ENCODE measurements at regions not wholly inside any gene's neighbourhood (a gene's known extent, or its start where the extent isn't known, plus 50 kb on each side); places are given as distances from the start of the nearest gene placed in this dataset.

DNA sequence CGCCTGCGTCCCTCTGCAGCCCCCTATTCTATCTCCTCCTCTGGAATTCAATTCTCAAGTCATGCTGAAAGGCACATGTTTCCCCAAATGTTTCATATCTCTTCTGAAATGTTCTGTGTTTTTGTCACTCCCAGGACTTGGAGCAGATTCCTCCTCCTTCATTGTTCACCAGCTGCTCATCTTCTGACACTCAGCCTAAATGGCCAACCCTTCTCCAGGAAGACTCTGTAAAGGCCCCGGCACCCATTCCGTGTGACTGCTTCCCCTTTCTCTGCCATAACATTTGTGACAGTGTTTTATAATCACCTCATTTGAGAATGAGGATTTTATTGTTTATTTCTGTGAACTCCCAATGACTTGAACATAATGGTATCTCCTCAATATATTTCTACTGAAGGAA lies 170.8 kb upstream of the ADAMTS16 start:
- no peak overlapping the region for H3K4me3 Mint-ChIP-seq
- H3K4me1 Mint-ChIP-seq, result no peaks in the 10 kb centered on the region
- H3K27me3 Mint-ChIP-seq, result no peaks in the 10 kb centered on the region
- no peak overlapping the region for H3K27ac ChIP-seq (ENCODE audit: low read depth, low read length)
- ChIA-PET POLR2A (no interaction called here), CTCF (no interaction called here)
- no peaks in the 10 kb centered on the region for H3K4me1 ChIP-seq (ENCODE audit: control insufficient read depth in 2 of 2, insufficient read depth in 2 of 2, low read length in 2 of 2)
- intact Hi-C loops (cut with micrococcal nuclease), result no loop called here
- no peaks in the 10 kb centered on the region for H3K36me3 Mint-ChIP-seq
- DNase-seq (no peak), ATAC-seq (no peak)
- H3K9me3 Mint-ChIP-seq, result peaks cover 0 to 7% (median 3%) of the 10 kb centered on the region in 11 donors
- no peak overlapping the region for H3K27ac Mint-ChIP-seq
- no peak overlapping the region for H3K4me3 ChIP-seq (ENCODE audit: low read length)
- no peaks in the 10 kb centered on the region for H3K27me3 ChIP-seq (ENCODE audit: control insufficient read depth in 2 of 2, insufficient read depth in 2 of 2, low read length in 2 of 2)
- H3K36me3 ChIP-seq (ENCODE audit: control insufficient read depth in 2 of 3, insufficient read depth in 3 of 3, low read length in 3 of 3), result no peaks in the 10 kb centered on the region
- H3K9me3 ChIP-seq (ENCODE audit: control insufficient read depth in 2 of 3, low read length in 3 of 3), result no peaks in the 10 kb centered on the region

DNA sequence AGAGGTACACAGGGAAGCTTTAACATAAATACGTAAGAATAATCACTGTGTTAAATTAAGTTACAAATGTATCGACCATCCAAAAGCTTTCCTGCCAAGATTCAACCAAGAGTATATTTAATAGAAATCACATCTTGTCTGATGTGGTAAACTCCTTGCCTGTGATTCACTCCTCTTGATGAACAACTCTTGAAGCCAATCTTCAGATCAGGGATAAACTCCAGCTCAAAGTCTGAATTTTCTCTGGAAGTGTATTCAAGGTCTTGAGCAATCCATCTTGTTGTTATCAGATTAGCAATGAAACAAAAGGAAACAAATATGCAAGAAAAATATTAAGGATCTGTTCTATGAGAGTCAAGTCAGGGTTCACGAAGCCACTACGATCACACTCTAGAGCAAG lies 170.0 kb upstream of the ADAMTS16 start:
- ChIA-PET POLR2A (no interaction called here), CTCF (no interaction called here)
- ATAC-seq (no peak), DNase-seq (no peak)
- no peaks in the 10 kb centered on the region for H3K4me1 ChIP-seq (ENCODE audit: control insufficient read depth in 2 of 2, insufficient read depth in 2 of 2, low read length in 2 of 2)
- H3K9me3 Mint-ChIP-seq, result peaks cover 0 to 7% (median 3%) of the 10 kb centered on the region in 11 donors
- H3K4me3 ChIP-seq (ENCODE audit: low read length), result no peak overlapping the region
- no peak overlapping the region for H3K27ac ChIP-seq (ENCODE audit: low read depth, low read length)
- H3K27me3 ChIP-seq (ENCODE audit: control insufficient read depth in 2 of 2, insufficient read depth in 2 of 2, low read length in 2 of 2), result no peaks in the 10 kb centered on the region
- no peaks in the 10 kb centered on the region for H3K4me1 Mint-ChIP-seq
- H3K27ac Mint-ChIP-seq, result no peak overlapping the region
- no peak overlapping the region for H3K4me3 Mint-ChIP-seq
- intact Hi-C loops (cut with micrococcal nuclease), result no loop called here
- peaks cover 0 to 8% (median 0%) of the 10 kb centered on the region in 5 donors for H3K27me3 Mint-ChIP-seq
- H3K36me3 ChIP-seq (ENCODE audit: control insufficient read depth in 2 of 3, insufficient read depth in 3 of 3, low read length in 3 of 3), result no peaks in the 10 kb centered on the region
- H3K36me3 Mint-ChIP-seq, result no peaks in the 10 kb centered on the region
- H3K9me3 ChIP-seq (ENCODE audit: control insufficient read depth in 2 of 3, low read length in 3 of 3), result no peaks in the 10 kb centered on the region

DNA sequence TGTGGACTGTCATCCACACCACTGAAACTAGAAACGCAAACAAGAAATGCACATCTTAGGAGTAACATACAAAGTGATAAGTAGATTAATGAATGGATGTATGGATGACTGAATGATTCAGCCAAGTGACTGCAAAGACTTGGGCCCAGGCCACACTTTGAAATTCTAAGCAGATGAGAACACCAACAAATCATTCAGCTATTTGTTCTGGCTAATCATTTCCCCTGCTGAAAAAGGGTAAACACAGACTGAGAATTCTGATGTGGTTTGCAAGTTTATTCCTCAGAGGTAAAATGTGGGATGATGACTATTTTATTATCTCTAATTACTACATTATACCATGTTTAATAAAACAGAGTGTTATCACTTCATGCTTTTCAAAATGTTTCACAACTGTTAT lies 163.2 kb upstream of the ADAMTS16 start:
- no peaks in the 10 kb centered on the region for H3K36me3 Mint-ChIP-seq
- H3K27me3 Mint-ChIP-seq, result peaks cover 0 to 11% (median 0%) of the 10 kb centered on the region in 5 donors
- no peaks in the 10 kb centered on the region for H3K36me3 ChIP-seq (ENCODE audit: control insufficient read depth in 2 of 3, insufficient read depth in 3 of 3, low read length in 3 of 3)

DNA sequence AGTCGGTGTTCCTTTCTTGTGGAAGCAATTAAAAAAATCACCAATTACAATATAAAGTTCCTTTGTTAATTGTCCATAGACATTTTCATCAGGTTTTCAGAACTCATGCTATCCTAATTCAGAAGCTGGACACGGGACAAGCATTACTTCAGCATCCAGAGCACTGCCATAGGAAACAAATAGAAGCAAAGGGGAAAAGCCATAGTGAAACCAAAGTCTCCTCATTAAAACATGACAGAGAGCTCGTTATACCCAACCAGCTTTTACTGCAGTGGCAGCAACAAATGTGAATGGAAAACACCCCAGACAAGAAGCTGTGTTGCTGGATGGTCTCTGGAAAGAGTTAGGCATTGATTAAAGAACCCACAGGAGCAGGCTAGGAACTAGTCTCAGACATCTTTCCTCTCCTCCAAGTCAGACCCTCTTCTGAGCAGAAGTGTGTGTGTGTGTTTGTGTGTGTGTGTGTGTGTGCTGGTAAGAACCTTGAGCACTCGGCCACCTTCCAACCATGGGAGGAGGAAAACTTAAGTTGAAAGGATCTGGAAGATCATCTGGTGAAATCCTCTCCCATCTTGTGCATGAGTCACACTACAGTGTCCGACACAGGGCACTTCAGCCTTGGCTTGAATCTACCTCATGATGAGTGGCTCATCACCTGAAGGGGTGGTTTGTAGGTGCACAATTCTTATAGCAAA lies 162.6 kb upstream of the ADAMTS16 start:
- Mint-ChIP-seq H3K27ac (no peak overlapping the region), H3K9me3 (peaks cover 0 to 3% (median 0%) of the 10 kb centered on the region in 11 donors), H3K36me3 (no peaks in the 10 kb centered on the region), H3K4me3 (no peak overlapping the region), H3K4me1 (peaks cover 0 to 2% (median 0%) of the 10 kb centered on the region in 7 donors), H3K27me3 (peaks cover 0 to 11% (median 0%) of the 10 kb centered on the region in 5 donors)
- intact Hi-C loops (cut with micrococcal nuclease), result no loop called here
- ATAC-seq (no peak), DNase-seq (no peak)
- POLR2A ChIA-PET, result no interaction called here
- no peaks in the 10 kb centered on the region for H3K4me1 ChIP-seq (ENCODE audit: control insufficient read depth in 2 of 2, insufficient read depth in 2 of 2, low read length in 2 of 2)
- H3K27me3 ChIP-seq (ENCODE audit: control insufficient read depth in 2 of 2, insufficient read depth in 2 of 2, low read length in 2 of 2), result no peaks in the 10 kb centered on the region
- no peaks in the 10 kb centered on the region for H3K36me3 ChIP-seq (ENCODE audit: control insufficient read depth in 2 of 3, insufficient read depth in 3 of 3, low read length in 3 of 3)
- H3K27ac ChIP-seq (ENCODE audit: low read depth, low read length), result no peak overlapping the region
- H3K4me3 ChIP-seq (ENCODE audit: low read length), result no peak overlapping the region
- CTCF ChIA-PET, result no interaction called here
- no peaks in the 10 kb centered on the region for H3K9me3 ChIP-seq (ENCODE audit: control insufficient read depth in 2 of 3, low read length in 3 of 3)

More for the DNA sequence above, 163.2 kb upstream of the ADAMTS16 start:
- H3K27ac Mint-ChIP-seq, result no peak overlapping the region
- DNase-seq (no peak), ATAC-seq (no peak)
- no peaks in the 10 kb centered on the region for H3K9me3 ChIP-seq (ENCODE audit: control insufficient read depth in 2 of 3, low read length in 3 of 3)
- no peaks in the 10 kb centered on the region for H3K4me1 ChIP-seq (ENCODE audit: control insufficient read depth in 2 of 2, insufficient read depth in 2 of 2, low read length in 2 of 2)
- H3K4me1 Mint-ChIP-seq, result peaks cover 0 to 2% (median 0%) of the 10 kb centered on the region in 7 donors
- no peak overlapping the region for H3K4me3 ChIP-seq (ENCODE audit: low read length)
- intact Hi-C loops (cut with micrococcal nuclease), result no loop called here
- ChIA-PET POLR2A (no interaction called here), CTCF (no interaction called here)
- H3K9me3 Mint-ChIP-seq, result peaks cover 0 to 3% (median 0%) of the 10 kb centered on the region in 11 donors
- no peaks in the 10 kb centered on the region for H3K27me3 ChIP-seq (ENCODE audit: control insufficient read depth in 2 of 2, insufficient read depth in 2 of 2, low read length in 2 of 2)
- no peak overlapping the region for H3K4me3 Mint-ChIP-seq
- H3K27ac ChIP-seq (ENCODE audit: low read depth, low read length), result no peak overlapping the region

DNA sequence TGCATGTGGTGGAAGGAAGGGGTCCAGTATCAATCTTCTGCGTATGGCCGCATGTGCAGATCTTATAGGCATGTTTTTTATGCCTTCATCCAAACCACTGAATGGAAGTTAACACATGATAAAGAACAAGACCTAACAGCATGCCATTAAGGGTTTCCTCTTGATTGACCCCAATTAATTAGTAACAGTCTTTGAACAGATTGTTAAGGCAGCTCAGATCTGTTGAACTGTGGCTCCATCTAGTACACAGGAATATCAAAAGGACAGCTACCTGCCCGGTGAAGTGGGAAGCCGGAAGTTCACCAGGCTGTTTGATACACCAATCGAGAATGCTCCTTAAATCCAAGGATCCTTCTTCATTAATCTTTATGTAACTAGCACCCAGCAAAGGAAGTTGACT lies 159.9 kb upstream of the ADAMTS16 start:
- intact Hi-C loops (cut with micrococcal nuclease), result no loop called here
- POLR2A ChIA-PET, result no interaction called here
- H3K27me3 ChIP-seq (ENCODE audit: control insufficient read depth in 2 of 2, insufficient read depth in 2 of 2, low read length in 2 of 2), result no peaks in the 10 kb centered on the region

DNA sequence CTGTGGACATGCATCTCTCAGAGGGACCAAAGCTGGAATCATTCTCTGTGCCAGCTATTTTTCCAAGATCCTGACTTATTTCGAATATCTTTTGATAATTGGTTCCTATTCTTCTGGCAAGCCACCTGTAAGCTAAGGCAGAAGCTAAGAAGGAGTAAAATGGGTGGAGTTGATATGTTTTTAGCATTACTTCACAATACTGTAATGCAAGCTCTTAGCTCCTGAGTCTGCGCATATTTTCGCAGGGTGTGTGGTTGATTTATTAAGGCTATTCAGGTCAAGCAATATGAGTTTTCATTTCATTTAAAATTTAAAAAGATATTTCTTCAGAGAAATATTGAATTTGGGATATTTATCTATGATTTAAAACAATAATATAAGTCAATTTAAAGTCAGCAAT lies 158.5 kb upstream of the ADAMTS16 start:
- no peak for ATAC-seq
- Mint-ChIP-seq H3K9me3 (peaks cover 0 to 3% (median 0%) of the 10 kb centered on the region in 11 donors), H3K4me1 (peaks cover 0 to 2% (median 0%) of the 10 kb centered on the region in 7 donors), H3K4me3 (no peak overlapping the region), H3K27me3 (no peaks in the 10 kb centered on the region), H3K27ac (no peak overlapping the region), H3K36me3 (no peaks in the 10 kb centered on the region)
- DNase-seq, result no peak
- no peak overlapping the region for H3K27ac ChIP-seq (ENCODE audit: low read depth, low read length)
- no peaks in the 10 kb centered on the region for H3K9me3 ChIP-seq (ENCODE audit: control insufficient read depth in 2 of 3, low read length in 3 of 3)
- intact Hi-C loops (cut with micrococcal nuclease), result no loop called here
- H3K4me1 ChIP-seq (ENCODE audit: control insufficient read depth in 2 of 2, insufficient read depth in 2 of 2, low read length in 2 of 2), result no peaks in the 10 kb centered on the region
- H3K36me3 ChIP-seq (ENCODE audit: control insufficient read depth in 2 of 3, insufficient read depth in 3 of 3, low read length in 3 of 3), result no peaks in the 10 kb centered on the region
- no peak overlapping the region for H3K4me3 ChIP-seq (ENCODE audit: low read length)
- H3K27me3 ChIP-seq (ENCODE audit: control insufficient read depth in 2 of 2, insufficient read depth in 2 of 2, low read length in 2 of 2), result no peaks in the 10 kb centered on the region
- ChIA-PET POLR2A (no interaction called here), CTCF (no interaction called here)

More for the DNA sequence above, 159.9 kb upstream of the ADAMTS16 start:
- Histone ChIP-seq H3K4me3 (ENCODE audit: low read length) (no peak overlapping the region), H3K4me1 (ENCODE audit: control insufficient read depth in 2 of 2, insufficient read depth in 2 of 2, low read length in 2 of 2) (no peaks in the 10 kb centered on the region), H3K36me3 (ENCODE audit: control insufficient read depth in 2 of 3, insufficient read depth in 3 of 3, low read length in 3 of 3) (no peaks in the 10 kb centered on the region), H3K27ac (ENCODE audit: low read depth, low read length) (no peak overlapping the region), H3K9me3 (ENCODE audit: control insufficient read depth in 2 of 3, low read length in 3 of 3) (no peaks in the 10 kb centered on the region)
- peaks cover 0 to 2% (median 0%) of the 10 kb centered on the region in 7 donors for H3K4me1 Mint-ChIP-seq
- H3K4me3 Mint-ChIP-seq, result no peak overlapping the region
- DNase-seq (no peak), ATAC-seq (no peak)
- no peak overlapping the region for H3K27ac Mint-ChIP-seq
- H3K36me3 Mint-ChIP-seq, result no peaks in the 10 kb centered on the region
- H3K9me3 Mint-ChIP-seq, result peaks cover 0 to 3% (median 0%) of the 10 kb centered on the region in 11 donors
- H3K27me3 Mint-ChIP-seq, result peaks cover 0 to 3% (median 0%) of the 10 kb centered on the region in 5 donors
- CTCF ChIA-PET, result no interaction called here

DNA sequence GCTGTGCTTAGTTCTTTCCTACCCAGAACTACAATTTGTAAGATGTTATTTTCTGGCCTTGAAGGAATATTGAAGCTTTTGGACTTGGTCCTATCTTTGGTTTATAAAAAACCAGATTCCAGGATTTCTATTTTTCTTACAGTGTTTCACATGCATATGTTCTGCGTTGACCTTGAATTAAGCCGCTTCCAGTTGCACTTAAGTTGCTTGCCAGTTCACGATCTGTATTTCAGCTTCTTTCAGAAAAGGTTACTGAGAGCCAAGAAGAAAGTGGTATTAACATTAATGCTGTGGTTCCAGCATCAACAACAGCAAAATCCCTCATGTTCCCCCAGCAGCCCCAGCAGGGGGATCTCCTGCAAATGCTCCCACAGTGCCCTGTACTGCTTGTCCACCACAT lies 156.4 kb upstream of the ADAMTS16 start:
- POLR2A ChIA-PET, result no interaction called here
- H3K27ac Mint-ChIP-seq, result no peak overlapping the region
- ATAC-seq, result no peak
- DNase-seq, result no peak
- Histone ChIP-seq H3K27me3 (ENCODE audit: control insufficient read depth in 2 of 2, insufficient read depth in 2 of 2, low read length in 2 of 2) (no peaks in the 10 kb centered on the region), H3K27ac (ENCODE audit: low read depth, low read length) (no peak overlapping the region), H3K36me3 (ENCODE audit: control insufficient read depth in 2 of 3, insufficient read depth in 3 of 3, low read length in 3 of 3) (no peaks in the 10 kb centered on the region), H3K4me3 (ENCODE audit: low read length) (no peak overlapping the region), H3K9me3 (ENCODE audit: control insufficient read depth in 2 of 3, low read length in 3 of 3) (no peaks in the 10 kb centered on the region), H3K4me1 (ENCODE audit: control insufficient read depth in 2 of 2, insufficient read depth in 2 of 2, low read length in 2 of 2) (no peaks in the 10 kb centered on the region)
- peaks cover 0 to 2% (median 0%) of the 10 kb centered on the region in 7 donors for H3K4me1 Mint-ChIP-seq
- no peak overlapping the region for H3K4me3 Mint-ChIP-seq
- H3K36me3 Mint-ChIP-seq, result no peaks in the 10 kb centered on the region
- intact Hi-C loops (cut with micrococcal nuclease), result no loop called here
- H3K9me3 Mint-ChIP-seq, result peaks cover 0 to 7% (median 1%) of the 10 kb centered on the region in 11 donors
- H3K27me3 Mint-ChIP-seq, result no peaks in the 10 kb centered on the region
- CTCF ChIA-PET, result no interaction called here
